IMR-90 (cell line): ENCODE measurements at regions not wholly inside any gene's neighbourhood (a gene's known extent, or its start where the extent isn't known, plus 50 kb on each side); places are given as distances from the start of the nearest gene placed in this dataset.

ENCODE experiments used
- ATAC-seq: fragments of 200-7000 bp; cut with Tn5 transposase; 2 replicates; pipeline ENCODE4 v1.9.1; 2020; ENCODE audit warnings: low read depth, mild to moderate bottlenecking, moderate library complexity
- BruUV-seq: library from RNA; stranded (reverse); fragments of 400-500 nt; replicated peaks from 2 replicates; lab custom pipeline; 2021; lab: Mats Ljungman, UMichigan
- CTCF ChIA-PET: fragments of 300-600 bp; formaldehyde crosslinking; extraction: SDS; loops from one replicate; lab custom pipeline; 2021; ENCODE audit warnings: antibody characterized with exemption; lab: Yijun Ruan, JAX
- POLR2A ChIA-PET: fragments of 300-600 bp; sonication (Branson Sonifier 250); formaldehyde crosslinking; loops from one replicate; lab custom pipeline; 2022; ENCODE audit warnings: antibody characterized with exemption; ENCODE audit not compliant: unreplicated experiment; lab: Charles Lee
- DNase-seq: peaks from one replicate; pipeline ENCODE4 v3.0.0; 2013
- H2AFZ ChIP-seq: replicated peaks from 2 replicates; pipeline ENCODE3; 2013; ENCODE audit warnings: low read length, mild to moderate bottlenecking; ENCODE audit not compliant: poor library complexity
- H2AK5ac ChIP-seq: 2 replicates; pipeline ENCODE4 v1.6.1; 2013; ENCODE audit warnings: low read depth, low read length, inconsistent platforms
- H2AK9ac ChIP-seq: replicated peaks from 2 replicates; pipeline ENCODE3; 2013; ENCODE audit warnings: mild to moderate bottlenecking, low read depth, low read length, moderate library complexity; ENCODE audit not compliant: poor library complexity
- H2BK120ac ChIP-seq: 2 replicates; pipeline ENCODE4 v1.6.1; 2013; ENCODE audit warnings: low read depth, low read length, inconsistent platforms
- H2BK15ac ChIP-seq: 3 replicates; pipeline ENCODE4 v1.6.1; 2013; ENCODE audit warnings: low read depth, low read length, inconsistent platforms
- H2BK20ac ChIP-seq: 2 replicates; pipeline ENCODE4 v1.6.1; 2013; ENCODE audit warnings: low read depth, mild to moderate bottlenecking, inconsistent platforms, low read length, moderate library complexity
- H2BK5ac ChIP-seq: 2 replicates; pipeline ENCODE4 v1.6.1; 2013; ENCODE audit warnings: mild to moderate bottlenecking, low read depth, low read length, inconsistent platforms; ENCODE audit not compliant: poor library complexity, severe bottlenecking
- H3K14ac ChIP-seq: replicated peaks from 2 replicates; pipeline ENCODE4 v1.6.1; 2013; ENCODE audit warnings: low read depth, low read length, inconsistent platforms
- H3K18ac ChIP-seq: 2 replicates; pipeline ENCODE4 v1.6.1; 2013; ENCODE audit warnings: low read depth, low read length, control low read depth
- H3K23ac ChIP-seq: 2 replicates; pipeline ENCODE4 v1.6.1; 2013; ENCODE audit warnings: low read depth, low read length, inconsistent platforms
- H3K27ac ChIP-seq: 2 replicates; pipeline ENCODE4 v1.5.1; 2013; ENCODE audit warnings: mild to moderate bottlenecking, control low read depth, low read length; ENCODE audit not compliant: insufficient read depth
- H3K27me3 ChIP-seq: 2 replicates; pipeline ENCODE4 v1.6.1; 2013; ENCODE audit warnings: low read length; ENCODE audit not compliant: control insufficient read depth, insufficient read depth
- H3K36me3 ChIP-seq: 2 replicates; pipeline ENCODE4 v1.6.1; 2013; ENCODE audit warnings: low read length, mixed read lengths; ENCODE audit not compliant: control insufficient read depth, insufficient read depth
- H3K4ac ChIP-seq: 2 replicates; pipeline ENCODE4 v1.6.1; 2013; ENCODE audit warnings: low read depth, low read length, inconsistent platforms
- H3K4me1 ChIP-seq: 2 replicates; pipeline ENCODE4 v1.6.1; 2013; ENCODE audit warnings: low read length, mixed read lengths; ENCODE audit not compliant: control insufficient read depth, insufficient read depth
- H3K4me2 ChIP-seq: 2 replicates; pipeline ENCODE4 v1.6.1; 2013; ENCODE audit warnings: low read depth, mild to moderate bottlenecking, control low read depth, low read length, moderate library complexity
- H3K4me3 ChIP-seq: 2 replicates; pipeline ENCODE4 v1.5.1; 2013; ENCODE audit warnings: low read depth, mild to moderate bottlenecking, control low read depth, low read length, moderate library complexity; ENCODE audit not compliant: insufficient read depth
- H3K56ac ChIP-seq: 2 replicates; pipeline ENCODE4 v1.6.1; 2013; ENCODE audit warnings: low read length, inconsistent platforms; ENCODE audit not compliant: insufficient read depth; ENCODE audit errors: extremely low read depth
- H3K79me1 ChIP-seq, 2 experiments: 2 replicates each; pipeline ENCODE4 v1.6.1; 2013; ENCODE audit warnings: low read length in 2 of 2, inconsistent platforms in 1 of 2, low read depth in 1 of 2
- H3K9ac ChIP-seq: 2 replicates; pipeline ENCODE4 v1.6.1; 2013; ENCODE audit warnings: low read depth, low read length, control low read depth
- H3K9me1 ChIP-seq: 2 replicates; pipeline ENCODE4 v1.6.1; 2013; ENCODE audit warnings: low read length, inconsistent platforms; ENCODE audit not compliant: insufficient read depth
- H3K9me3 ChIP-seq: 2 replicates; pipeline ENCODE4 v1.6.1; 2013; ENCODE audit warnings: low read length; ENCODE audit not compliant: control insufficient read depth, insufficient read depth
- H4K20me1 ChIP-seq: 2 replicates; pipeline ENCODE4 v1.6.1; 2013; ENCODE audit warnings: low read length, inconsistent platforms; ENCODE audit not compliant: insufficient read depth
- H4K5ac ChIP-seq: 2 replicates; pipeline ENCODE4 v1.6.1; 2013; ENCODE audit warnings: mild to moderate bottlenecking, low read depth, low read length, control low read depth
- H4K8ac ChIP-seq, 2 experiments: 2 replicates each; pipeline ENCODE4 v1.6.1; 2013; ENCODE audit warnings: low read depth in 2 of 2, low read length in 2 of 2, control low read depth in 1 of 2, inconsistent platforms in 1 of 2
- H4K91ac ChIP-seq: 2 replicates; pipeline ENCODE4 v1.6.1; 2013; ENCODE audit warnings: low read depth, low read length, inconsistent platforms; ENCODE audit not compliant: insufficient read depth
- CEBPB ChIP-seq: IDR thresholded peaks from 2 replicates; pipeline ENCODE4 v1.6.1; 2012; ENCODE audit warnings: low read depth, low read length, improper control_type of control experiment
- MAFK ChIP-seq: IDR thresholded peaks from 2 replicates; pipeline ENCODE4 v1.6.1; 2012; ENCODE audit warnings: low read depth, low read length, improper control_type of control experiment
- MXI1 ChIP-seq: IDR thresholded peaks from 2 replicates; pipeline ENCODE4 v1.6.1; 2012; ENCODE audit warnings: low read depth, mild to moderate bottlenecking, low read length, moderate library complexity, borderline replicate concordance
- POLR2A ChIP-seq: IDR thresholded peaks from 2 replicates; pipeline ENCODE4 v1.6.1; 2012; ENCODE audit warnings: mild to moderate bottlenecking, low read depth, low read length
- RCOR1 ChIP-seq: IDR thresholded peaks from 2 replicates; pipeline ENCODE4 v1.6.1; 2012; ENCODE audit warnings: mild to moderate bottlenecking, low read length, improper control_type of control experiment; ENCODE audit not compliant: insufficient replicate concordance
- SMC3 ChIP-seq: fragments of 150-350 bp; IDR thresholded peaks from 2 replicates; pipeline ENCODE4 v1.6.1; 2016; ENCODE audit warnings: low read depth, mild to moderate bottlenecking, antibody characterized with exemption, low read length, moderate library complexity
- WGBS, 2 experiments: methylation state at CpG; one replicate each; pipeline versions ENCODE4 v1.1.5 to v1.1.7; 2013; ENCODE audit warnings: missing lambda C conversion rate in 2 of 2; ENCODE audit not compliant: insufficient read length in 1 of 2; ENCODE audit errors: extremely low coverage in 2 of 2; 5-methylcytosine and 5-hydroxymethylcytosine counted together
- dilution Hi-C: fragments of 300-500 bp; cut with HindIII; formaldehyde crosslinking; loops from one replicate; pipeline ENCODE4 v1.14.3; 2018; ENCODE audit warnings: low sequenced_read_pairs; ENCODE audit not compliant: unreplicated experiment
- in situ Hi-C: fragments of 300-500 bp; cut with MboI; formaldehyde crosslinking; loops from 3 replicates; pipeline ENCODE4 v1.14.3; 2019; ENCODE audit warnings: low sequenced_read_pairs, inconsistent platforms, mixed read lengths
- intact Hi-C: fragments of 100-400 bp; cut with micrococcal nuclease; formaldehyde crosslinking; loops from 2 replicates; pipeline ENCODE4 v1.10.0; 2022
- TF ChIP-seq, protein P1 (sequence below): fragments of 150-350 bp; IDR thresholded peaks from 2 replicates; pipeline ENCODE4 v1.6.1; 2017; ENCODE audit warnings: mild to moderate bottlenecking, antibody characterized with exemption, low read length, low read depth

DNA sequence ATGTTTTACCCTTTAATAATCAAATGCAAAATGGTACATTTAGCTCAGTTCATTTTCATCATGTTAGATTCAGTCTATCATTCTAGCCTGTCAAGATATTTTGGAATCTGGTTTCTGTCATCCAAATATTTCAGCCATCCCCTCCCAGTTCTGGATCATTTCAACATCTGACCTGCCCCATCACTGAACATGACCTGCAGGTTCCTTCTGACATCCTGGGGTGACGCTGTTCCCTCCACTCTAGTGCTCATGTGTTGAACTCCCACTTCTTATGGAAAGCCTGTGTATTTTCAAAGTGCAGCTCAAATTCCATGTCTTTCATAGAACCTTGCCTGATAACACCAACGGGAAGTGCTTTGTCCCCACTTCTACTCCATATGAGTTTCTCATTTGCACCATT lies 320.0 kb upstream of the TNP1 start:
- Histone ChIP-seq H3K4me3 (no peak overlapping the region), H3K14ac (no peak overlapping the region), H3K4me1 (peaks cover 5% of the 10 kb centered on the region), H2BK15ac (no peak overlapping the region), H2AK5ac (no peak overlapping the region), H3K79me1 (no peaks in the 10 kb centered on the region), H3K23ac (no peak overlapping the region), H3K56ac (no peak overlapping the region), H3K27ac (no peak overlapping the region), H2BK5ac (no peak overlapping the region), H3K18ac (no peak overlapping the region), H3K9me3 (peaks cover 4% of the 10 kb centered on the region; the same call in 1 of the 2 replicates), H2AFZ (no peak overlapping the region), H4K8ac (no peak overlapping the region), H2BK120ac (no peak overlapping the region), H3K36me3 (no peaks in the 10 kb centered on the region), H2AK9ac (no peak overlapping the region), H3K4ac (no peak overlapping the region), H4K20me1 (no peaks in the 10 kb centered on the region), H3K4me2 (no peak overlapping the region), H3K9ac (no peak overlapping the region), H3K9me1 (peaks cover 8% of the 10 kb centered on the region), H2BK20ac (no peak overlapping the region), H4K5ac (no peak overlapping the region), H3K27me3 (no peaks in the 10 kb centered on the region), H4K91ac (no peak overlapping the region)
- BruUV-seq = no TSS peak
- DNase-seq = no peak
- dilution Hi-C loops (no loop called here), intact Hi-C loops (no loop called here), in situ Hi-C loops (no loop called here)
- WGBS, 2 experiments = 100% methylated on average over 1 of the region's 2 CpGs; no CpG with 5 or more reads in 1 of the 2 experiments
- POLR2A ChIA-PET = no interaction called here
- no peak for ATAC-seq
- TF ChIP-seq, protein P1, sequence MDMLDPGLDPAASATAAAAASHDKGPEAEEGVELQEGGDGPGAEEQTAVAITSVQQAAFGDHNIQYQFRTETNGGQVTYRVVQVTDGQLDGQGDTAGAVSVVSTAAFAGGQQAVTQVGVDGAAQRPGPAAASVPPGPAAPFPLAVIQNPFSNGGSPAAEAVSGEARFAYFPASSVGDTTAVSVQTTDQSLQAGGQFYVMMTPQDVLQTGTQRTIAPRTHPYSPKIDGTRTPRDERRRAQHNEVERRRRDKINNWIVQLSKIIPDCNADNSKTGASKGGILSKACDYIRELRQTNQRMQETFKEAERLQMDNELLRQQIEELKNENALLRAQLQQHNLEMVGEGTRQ = no peak
- TF ChIP-seq CEBPB (no peak), SMC3 (no peak), POLR2A (no peak), MAFK (no peak), RCOR1 (no peak), MXI1 (no peak)
- CTCF ChIA-PET = no interaction called here
